HG03159 (cell line): ENCODE measurements at regions not wholly inside any gene's neighbourhood (a gene's known extent, or its start where the extent isn't known, plus 50 kb on each side); places are given as distances from the start of the nearest gene placed in this dataset.

Source experiments
- ATAC-seq: cut with Tn5 transposase; IDR thresholded peaks from one replicate; pipeline ENCODE4 v1.9.1; 2021; ENCODE audit warnings: mild to moderate bottlenecking, moderate library complexity; ENCODE audit not compliant: unreplicated experiment

DNA sequence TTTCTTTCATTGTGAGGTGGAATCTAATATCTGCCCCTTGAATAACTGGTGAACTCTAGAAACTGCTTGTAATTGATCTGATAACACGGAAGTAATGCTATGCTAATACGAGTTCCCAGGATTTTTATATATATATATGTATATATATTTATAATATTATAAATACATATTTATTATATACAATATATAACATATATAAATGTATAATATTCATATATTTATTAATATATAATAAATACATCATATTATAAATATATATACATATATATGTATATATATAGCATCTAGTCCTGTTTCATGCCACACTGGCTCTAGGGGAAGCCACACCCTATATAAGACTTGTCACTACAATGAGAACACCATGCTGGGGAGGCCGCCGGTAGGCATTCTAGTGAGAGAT, 156.7 kb upstream of the CDH19 start:
- ATAC-seq: no peak

DNA sequence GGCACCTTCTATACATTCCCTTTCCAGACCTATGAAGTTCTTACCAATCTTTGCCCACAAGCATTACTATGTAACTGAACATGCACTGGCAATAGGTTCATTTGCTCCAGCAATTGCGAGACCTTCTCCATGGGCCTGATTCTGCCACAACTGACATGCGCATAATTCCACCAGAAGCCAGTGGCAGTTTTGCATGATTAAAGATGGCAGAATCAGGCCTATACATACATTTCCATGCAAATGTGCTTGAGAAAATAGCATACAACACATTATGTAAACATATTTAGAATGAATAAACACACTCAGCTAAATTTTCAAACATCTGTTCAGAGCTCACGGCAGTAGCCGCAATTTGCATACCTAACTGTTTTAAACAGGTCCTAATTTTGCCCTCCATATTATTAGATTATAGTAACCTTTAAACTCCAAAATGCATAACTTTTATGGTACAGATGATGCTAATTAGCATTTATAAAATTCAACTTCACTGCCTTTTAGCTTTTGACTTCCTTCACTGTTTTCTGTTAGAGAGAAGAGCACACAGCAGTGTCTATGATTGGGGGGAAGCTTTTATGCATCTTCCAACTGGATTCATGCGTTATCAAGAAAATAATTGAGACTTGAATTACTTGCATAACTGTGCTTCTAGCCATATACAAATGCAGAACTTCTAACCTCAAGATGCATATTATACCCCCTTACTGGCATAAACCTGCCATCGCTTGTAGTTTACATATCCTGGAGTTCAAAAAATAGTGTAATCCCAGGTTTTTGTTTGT, 155.3 kb upstream of the CDH19 start:
- no peak for ATAC-seq

DNA sequence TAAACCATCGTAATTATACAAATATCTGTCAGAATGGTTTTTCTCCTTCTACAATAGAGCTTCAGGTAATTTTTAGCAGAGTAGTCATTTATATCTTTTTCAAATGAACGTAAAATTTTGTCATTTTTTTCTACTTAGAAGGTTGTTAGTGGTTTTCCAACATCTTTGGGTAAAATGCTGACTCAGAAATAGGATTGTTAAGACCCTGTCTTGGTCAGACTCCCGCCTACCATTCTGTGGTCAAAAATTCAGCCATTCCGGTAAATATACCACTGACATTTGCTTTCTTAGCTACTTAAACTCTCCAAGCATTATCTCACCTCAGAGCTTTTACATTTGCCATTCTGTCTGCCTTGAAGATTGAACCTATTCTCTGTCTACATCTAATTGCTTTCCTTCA, 154.1 kb upstream of the CDH19 start:
- ATAC-seq: no peak

DNA sequence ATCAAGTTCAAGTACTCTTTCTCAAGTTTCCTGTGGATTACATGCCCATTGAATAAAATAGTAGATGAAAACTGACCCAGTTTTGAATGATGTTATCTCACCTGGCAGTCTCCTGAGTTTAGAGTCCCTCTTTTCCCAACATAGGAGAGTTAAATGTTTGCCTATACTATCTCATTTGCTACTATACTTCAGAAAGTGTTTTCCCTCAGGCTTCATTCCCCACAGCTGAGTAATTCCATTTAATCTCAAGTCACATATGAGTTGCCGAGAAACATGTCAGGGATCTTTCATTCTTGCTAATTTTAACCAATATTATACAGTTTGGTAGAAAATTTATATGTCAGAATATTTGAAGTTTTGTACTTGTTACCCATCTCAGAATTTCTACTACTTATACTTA, 150.4 kb upstream of the CDH19 start:
- no peak for ATAC-seq

DNA sequence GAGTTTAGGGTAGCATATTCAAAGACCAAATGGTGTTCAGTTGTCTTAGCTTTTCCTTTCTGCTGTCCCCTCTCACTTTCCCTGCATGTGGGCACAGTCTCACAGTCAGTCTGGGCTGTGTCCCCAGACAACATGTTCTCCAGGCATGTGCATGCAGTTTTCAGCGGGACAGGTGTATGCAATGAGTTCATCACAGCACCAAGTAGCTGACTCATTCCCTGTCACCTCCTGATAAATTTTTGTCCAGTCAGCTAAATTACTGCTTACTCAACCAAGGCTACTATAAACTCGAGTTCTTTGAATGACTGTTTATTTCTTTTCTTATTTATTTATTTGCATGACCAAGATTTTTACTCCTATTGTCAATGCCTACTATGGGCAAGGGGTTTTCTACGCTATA, 148.8 kb upstream of the CDH19 start:
- no peak for ATAC-seq

DNA sequence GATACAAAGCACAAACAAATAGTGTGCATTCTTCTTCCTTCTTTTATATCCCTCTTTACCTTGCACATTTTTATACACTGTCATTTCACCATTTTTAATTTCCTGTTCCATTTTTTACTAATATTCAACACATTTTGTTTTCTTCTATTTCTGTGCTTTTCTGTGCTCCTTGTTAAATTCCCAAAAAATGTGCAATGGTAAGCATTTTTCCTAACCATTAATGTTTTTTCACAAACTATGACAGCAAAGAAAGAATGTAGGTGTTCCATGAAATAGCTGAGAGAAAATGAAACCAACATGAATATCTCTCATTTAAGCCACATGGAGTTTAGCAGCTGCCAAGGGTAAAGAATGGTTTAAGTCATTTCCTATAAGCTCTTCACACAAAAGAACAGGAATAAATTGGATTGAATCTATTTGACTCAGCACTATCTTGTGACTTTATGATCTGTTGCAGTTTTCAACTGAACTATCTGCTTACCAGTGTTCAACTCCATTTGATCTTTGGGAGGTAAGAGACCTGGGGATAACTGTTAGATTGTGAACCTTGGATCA, 145.7 kb upstream of the CDH19 start:
- no peak for ATAC-seq

DNA sequence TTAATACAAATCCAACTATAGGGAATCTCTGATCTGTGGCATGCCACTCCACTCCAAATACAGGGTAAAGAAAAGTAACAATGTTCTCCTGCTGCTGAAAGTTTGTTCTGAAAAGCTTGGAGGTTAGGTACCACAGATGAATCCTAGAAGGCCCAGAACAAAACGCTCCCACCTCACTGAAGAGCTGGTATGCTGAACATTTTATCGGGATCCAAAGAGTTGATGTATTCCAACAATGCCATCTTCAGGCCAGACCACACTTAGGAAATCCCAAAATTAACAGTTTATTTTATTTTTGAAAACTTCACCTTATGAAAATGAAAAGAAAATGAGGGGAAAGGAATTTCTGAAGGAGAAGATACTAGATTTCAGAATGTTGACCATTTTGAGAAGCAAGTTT, 145.1 kb upstream of the CDH19 start:
- ATAC-seq: no peak

DNA sequence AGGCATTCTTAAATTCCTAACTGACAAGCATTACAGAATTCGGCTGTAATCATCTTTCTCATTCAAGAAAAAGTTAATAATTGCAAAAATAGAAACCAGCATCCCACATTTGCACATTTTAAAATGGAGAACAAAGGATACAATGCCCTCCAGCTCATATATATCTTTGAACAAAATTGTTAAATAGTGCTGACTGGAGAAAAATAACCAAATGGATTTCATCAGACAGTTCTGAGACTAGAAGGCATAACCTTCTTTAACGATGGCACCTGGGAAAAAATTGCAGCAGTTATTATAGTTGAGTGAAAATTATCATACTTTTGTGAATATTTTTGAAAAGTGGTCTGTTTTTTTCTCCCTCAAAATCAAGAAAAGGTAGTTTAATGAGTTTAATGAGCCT, 138.9 kb upstream of the CDH19 start:
- no peak for ATAC-seq

DNA sequence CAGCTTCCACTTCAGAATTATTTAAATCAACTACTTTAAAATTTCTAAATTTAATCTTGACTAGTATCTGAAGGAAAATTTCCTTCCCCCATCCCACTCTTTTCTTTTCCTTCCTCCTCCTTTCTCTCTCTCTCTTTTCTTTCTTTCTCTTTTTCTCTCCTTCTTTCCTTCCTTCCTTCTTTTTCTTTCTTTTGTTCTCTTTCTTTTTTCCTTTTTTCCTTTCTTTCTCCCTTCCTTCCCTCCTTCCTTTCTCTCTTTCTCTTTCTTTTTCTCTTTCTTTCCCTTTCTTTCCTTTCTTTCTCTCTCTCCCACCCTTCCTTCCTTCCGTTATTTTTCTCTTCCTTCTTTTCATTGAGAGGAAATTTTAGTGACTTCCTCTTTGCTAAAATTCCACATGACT, 132.0 kb upstream of the CDH19 start:
- no peak for ATAC-seq

DNA sequence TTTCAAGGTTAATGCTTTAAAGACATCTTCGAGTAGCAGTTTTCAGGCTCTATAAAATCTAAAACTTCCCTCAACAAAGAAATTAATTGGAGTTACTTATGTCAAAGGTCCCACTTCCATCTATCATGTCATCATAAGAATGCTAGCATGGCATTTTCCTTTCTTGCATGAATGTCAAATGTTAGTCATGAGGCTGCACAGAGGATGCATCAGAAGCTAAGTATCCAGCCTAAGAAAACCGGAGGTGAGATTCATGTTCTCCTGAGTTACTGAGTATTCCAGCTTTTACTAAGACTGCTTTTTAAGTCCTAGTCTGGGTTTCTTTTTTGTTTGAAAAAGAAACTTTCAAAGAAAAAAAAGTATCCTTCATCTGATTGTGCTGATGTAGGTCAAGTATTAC, 130.6 kb upstream of the CDH19 start:
- no peak for ATAC-seq

DNA sequence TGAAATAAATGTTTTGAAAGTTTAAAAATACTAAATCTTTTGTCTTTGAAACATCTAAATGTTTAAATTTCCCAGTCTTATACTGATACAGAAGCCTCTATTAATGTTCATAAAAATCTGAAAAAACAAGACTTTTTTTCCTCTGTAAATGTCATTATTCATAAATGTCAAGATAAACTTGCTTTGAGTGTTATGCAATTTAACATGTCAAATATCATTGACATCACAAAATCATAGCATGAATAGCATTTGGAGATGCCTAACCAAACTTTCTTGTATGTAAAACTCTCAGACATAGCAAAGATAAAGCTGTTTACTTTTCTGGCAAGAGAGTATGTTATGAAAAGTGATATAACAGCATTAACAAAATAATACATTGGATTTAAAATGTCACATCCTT, 128.0 kb upstream of the CDH19 start:
- ATAC-seq: no peak

DNA sequence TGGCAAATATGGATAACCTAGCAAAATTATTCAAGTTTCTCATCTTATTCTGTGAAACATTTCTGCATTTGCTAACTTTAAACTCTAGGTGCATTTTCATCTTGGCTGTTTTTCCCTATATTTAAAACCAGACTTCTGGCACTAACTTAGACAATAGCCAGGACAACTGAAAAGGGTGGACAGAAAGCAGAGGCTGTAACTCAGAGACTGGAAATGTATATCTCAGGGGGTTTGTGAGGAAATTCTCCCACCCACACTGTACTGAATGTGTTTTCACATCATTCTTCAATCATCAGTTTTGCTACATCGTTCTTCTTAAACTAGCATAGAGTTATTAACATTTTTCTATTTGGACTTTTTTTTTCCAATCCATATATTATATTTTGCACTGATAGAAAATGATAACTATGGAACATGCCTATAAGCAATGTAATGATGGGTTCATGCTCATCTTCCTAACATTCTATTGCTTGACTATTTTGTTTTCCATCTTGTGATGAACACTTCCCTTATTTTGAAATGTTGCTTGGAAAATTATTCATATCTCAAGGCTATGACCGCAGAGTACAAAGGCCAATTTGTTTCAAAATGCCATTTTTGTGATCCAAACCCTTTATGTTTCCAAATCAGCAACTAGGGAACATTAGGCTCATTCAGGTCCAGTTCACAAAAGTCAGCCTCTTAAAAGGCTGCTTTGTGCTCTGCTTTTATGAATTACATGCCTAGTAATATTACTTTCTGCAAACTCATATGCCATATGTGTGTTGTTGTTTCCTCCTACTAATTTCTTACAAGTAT, 125.8 kb upstream of the CDH19 start:
- no peak for ATAC-seq

DNA sequence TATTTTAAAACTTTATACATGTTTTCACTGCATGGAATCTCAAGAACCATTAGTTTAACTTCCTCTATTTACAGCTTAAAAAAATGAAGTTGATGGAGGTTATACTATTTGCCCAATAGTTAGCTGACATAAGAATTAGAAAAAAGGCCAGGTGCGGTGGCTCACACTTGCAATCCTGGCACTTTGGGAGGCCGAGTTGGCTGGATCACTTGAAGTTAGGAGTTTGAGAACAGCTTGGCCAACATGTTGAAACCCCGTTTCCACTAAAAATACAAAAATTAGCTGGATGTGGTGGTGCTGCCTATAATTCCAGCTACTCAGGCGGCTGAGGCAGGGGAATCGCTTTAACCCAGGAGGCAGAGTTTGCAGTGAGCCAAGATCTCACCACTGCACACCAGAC, 125.1 kb upstream of the CDH19 start:
- no peak for ATAC-seq

DNA sequence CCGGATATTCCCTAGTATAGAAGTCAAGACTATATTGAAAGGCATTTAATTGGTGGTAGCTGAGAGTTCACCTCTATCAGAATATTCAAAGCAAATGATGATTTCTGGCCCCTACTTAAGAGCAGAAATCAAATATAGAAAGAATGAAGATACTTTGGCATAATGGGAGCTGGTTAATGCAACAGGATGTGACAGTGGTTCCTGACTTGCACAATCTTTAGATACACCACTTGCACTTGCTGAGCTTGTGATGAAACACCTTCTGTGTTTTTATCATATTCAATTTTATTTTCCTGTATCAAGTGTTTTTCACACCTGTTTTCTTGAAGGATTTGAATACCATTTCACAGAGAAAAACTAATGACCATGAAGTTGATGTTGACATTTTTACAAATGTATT, 124.1 kb upstream of the CDH19 start:
- ATAC-seq: no peak

DNA sequence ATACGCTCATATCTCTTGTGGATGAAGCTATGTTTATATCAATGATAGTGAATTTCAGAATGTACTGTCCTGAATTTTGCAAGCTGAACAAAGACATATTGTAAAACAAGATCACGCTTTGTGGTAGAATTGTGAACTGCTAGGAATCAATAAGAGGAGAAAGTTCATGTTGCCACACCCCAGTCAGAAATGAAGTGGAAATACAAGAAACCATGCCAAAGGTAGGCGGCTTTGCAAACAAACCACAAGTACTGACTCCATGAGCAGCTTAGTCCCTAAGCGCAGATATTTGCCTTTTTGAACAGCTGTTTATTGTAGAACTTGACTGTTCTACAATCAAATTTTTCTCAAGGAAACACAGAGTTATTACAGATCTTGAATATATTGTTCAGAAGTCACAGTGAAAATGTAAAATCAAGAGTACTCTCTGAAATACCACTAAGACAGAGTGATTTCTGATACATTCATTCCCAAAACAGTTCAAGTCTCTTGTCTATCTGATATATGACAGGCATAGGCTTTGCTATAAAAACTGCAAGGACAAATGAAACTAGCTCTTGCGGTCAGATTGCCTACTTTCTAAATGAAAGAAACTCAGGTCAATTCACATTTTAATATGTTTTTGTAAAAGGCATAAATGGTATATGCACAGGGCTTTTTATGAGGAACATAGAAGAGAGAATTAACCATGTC, 120.9 kb upstream of the CDH19 start:
- ATAC-seq: no peak

DNA sequence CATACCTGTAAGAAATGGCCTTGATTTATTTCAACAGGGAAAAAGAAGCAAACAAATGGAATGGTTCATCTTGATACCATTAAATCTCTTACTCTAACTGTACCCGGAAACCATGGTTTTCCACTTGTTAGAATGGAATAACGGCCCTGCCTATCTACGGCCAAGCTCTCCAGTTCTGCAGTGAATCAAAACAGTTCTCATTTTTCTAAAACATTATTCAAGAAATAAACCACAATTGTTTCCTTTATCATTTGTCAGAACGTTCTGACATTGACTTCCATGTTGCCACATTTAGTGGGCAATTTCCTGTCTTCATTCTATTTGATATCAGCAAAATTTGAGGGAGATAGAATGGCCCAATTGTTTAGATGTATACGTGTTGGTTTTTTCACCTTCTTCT, 118.8 kb upstream of the CDH19 start:
- no peak for ATAC-seq

DNA sequence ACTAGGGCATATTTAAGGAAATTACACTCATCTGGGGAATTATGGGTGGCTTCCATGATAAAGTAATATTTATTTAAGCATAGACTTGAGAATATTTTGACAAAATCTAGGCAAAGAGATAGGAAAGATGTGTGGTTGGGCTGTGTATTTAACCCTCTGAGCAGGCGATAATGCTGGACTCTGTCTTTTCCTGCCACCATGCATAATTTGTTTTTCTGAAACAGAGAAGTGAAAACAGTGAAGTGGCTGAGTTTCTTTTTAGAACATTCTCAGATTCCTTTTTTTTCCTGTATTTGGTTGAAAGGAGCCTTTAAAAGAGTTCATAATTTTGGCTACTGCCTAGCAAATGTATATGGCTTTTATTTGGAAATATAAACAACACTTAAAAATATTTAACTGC, 104.8 kb upstream of the CDH19 start:
- ATAC-seq: no peak

DNA sequence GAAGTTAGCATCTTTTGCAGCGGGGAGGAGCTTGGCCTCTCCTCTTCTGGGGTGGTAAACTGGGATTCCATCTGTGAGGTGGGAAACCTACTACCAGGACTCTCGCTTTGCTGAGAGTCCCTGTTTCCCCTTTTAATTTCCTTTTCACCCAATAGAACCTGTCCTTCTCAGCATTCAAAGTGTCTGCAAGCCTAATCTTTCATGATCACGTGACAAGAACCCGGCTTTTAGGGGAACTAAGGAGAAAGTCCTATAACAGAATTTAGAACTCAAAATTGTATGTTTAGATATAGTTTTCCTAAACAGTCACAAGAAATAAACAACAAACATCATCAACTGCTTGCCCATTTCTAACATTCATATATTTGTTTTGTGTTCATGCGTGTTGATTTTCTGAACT, 103.6 kb upstream of the CDH19 start:
- no peak for ATAC-seq

DNA sequence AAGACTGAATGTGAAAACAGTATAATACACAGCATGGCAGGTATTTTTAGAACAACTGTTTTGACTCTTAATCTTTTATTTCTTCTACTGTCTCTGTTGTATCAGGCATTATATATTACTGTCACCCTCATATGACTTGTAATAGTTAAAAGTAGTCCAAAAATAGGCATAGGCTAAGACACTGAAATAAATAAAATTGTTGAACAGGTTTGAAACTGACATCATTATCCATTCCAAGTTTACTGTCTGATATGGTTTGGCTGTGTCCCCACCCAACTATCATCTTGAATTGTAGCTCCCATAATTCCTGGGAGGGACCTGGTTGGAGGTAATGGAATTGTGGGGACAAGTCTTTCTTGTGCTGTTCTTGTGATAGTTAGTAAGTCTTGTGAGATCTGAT, 91.4 kb upstream of the CDH19 start:
- no peak for ATAC-seq

DNA sequence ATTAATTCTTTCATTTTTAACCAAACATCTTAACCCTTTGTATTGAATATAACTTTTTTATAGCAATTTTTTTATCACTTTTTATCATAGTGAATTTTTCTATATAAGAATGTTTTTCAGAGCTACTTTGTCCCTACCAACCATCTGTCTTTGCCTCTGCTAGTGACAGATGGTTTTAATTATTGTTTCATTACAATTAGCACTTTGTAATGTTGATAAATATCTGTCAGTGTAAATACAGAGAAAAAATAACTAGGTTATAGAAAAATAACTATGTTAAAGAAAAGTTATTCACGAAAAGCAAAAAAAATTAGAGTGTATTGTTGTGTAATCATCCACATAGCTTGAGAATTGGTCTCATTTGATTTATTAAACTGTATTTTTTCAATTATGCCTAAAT, 91.0 kb upstream of the CDH19 start:
- ATAC-seq: no peak

DNA sequence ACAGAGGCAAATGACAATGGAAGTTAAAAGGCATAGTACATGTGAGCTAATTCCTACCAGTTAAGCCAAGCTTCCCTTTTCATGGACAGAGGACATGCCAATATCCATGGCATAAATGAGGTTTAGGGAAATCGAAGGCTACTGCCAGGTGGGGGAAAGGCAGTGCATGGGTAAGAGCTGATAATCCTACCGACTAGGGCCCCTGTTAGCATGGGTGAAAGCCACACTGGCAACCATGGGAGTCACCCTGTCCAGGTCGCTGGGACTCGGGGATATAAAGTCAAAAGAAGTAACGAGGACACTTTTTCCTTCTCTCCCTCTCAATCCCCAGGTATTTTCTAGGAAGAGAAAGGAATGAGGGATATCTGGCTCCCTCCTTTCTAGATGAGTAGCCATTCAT, 83.7 kb upstream of the CDH19 start:
- no peak for ATAC-seq

DNA sequence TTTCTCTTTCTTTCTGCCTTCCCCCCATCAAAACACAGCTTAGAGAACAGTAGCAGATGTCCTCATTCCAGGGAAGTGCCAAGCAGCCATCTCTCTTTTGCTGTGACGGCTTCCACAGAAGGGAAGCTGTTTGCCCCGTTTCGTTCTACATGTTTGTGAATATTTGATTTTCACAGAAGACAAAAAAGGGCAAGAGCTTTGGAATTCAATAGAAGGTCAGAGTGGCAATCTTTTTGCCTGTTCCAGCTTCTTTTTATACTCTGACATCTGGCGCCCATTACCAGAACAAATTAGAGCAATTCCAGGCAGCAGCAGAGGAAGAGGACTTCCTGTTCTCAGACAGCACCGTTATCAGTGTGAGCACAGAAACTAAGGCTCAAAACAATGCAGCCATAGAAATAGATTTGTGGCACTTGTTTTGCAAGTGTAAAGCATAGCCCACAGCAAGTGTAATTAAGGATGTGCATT, 79.0 kb upstream of the CDH19 start:
- ATAC-seq: no peak
